Small intestine (tissue), 7 donors: ENCODE measurements at regions not wholly inside any gene's neighbourhood (a gene's known extent, or its start where the extent isn't known, plus 50 kb on each side); places are given as distances from the start of the nearest gene placed in this dataset.

Source experiments
- DNase-seq, 2 donors: peaks; one replicate each; pipeline versions ENCODE4 v3.0.0 to v3.0.0-alpha.2; 2013
- FAIRE-seq: peaks from 2 replicates; lab custom pipeline; 2012; peaks lifted over from hg19 to GRCh38; lab: Jason Lieb, UNC
- H3K27ac ChIP-seq, 3 donors: one replicate each; pipeline ENCODE4 v1.5.1; 2013; ENCODE audit warnings: low read length in 2 of 3, mild to moderate bottlenecking in 2 of 3, control low read depth in 1 of 3, inconsistent platforms in 1 of 3, low read depth in 1 of 3, moderate library complexity in 1 of 3
- H3K27me3 ChIP-seq, 3 donors: one replicate each; pipeline ENCODE4 v1.6.1; 2013; ENCODE audit warnings: low read length in 3 of 3, inconsistent platforms in 1 of 3; ENCODE audit not compliant: control insufficient read depth in 3 of 3, insufficient read depth in 3 of 3
- H3K36me3 ChIP-seq, 3 donors: one replicate each; pipeline ENCODE4 v1.6.1; 2013; ENCODE audit warnings: low read length in 3 of 3, inconsistent platforms in 1 of 3, low read depth in 1 of 3, mild to moderate bottlenecking in 1 of 3, moderate library complexity in 1 of 3; ENCODE audit not compliant: control insufficient read depth in 3 of 3, insufficient read depth in 2 of 3
- H3K4me1 ChIP-seq, 3 donors: one replicate each; pipeline ENCODE4 v1.6.1; 2013; ENCODE audit warnings: low read length in 2 of 3, inconsistent platforms in 1 of 3, low read depth in 1 of 3, mild to moderate bottlenecking in 1 of 3, moderate library complexity in 1 of 3; ENCODE audit not compliant: control insufficient read depth in 3 of 3, insufficient read depth in 2 of 3
- H3K4me3 ChIP-seq, 3 donors: one replicate each; pipeline ENCODE4 v1.5.1; 2013; ENCODE audit warnings: low read length in 3 of 3, control low read depth in 1 of 3, inconsistent platforms in 1 of 3, low read depth in 1 of 3, mild to moderate bottlenecking in 1 of 3, moderate library complexity in 1 of 3
- H3K9me3 ChIP-seq, 2 donors: one replicate each; pipeline ENCODE4 v1.6.1; 2013; ENCODE audit warnings: low read depth in 1 of 2, low read length in 1 of 2; ENCODE audit not compliant: control insufficient read depth in 2 of 2, insufficient read depth in 1 of 2
- WGBS, 3 donors: extraction: QIAGEN DNeasy Blood & Tissue Kit; methylation state at CpG; one replicate each; pipeline ENCODE4 v1.1.7; 2013; 5-methylcytosine and 5-hydroxymethylcytosine counted together
- donor health status: healthy with polysubstance abuse.
- donor health status: control.
- donor health status: control.
- donor health status: Bipolar disorder and iron deficiency.
- donor health status: healthy.

DNA sequence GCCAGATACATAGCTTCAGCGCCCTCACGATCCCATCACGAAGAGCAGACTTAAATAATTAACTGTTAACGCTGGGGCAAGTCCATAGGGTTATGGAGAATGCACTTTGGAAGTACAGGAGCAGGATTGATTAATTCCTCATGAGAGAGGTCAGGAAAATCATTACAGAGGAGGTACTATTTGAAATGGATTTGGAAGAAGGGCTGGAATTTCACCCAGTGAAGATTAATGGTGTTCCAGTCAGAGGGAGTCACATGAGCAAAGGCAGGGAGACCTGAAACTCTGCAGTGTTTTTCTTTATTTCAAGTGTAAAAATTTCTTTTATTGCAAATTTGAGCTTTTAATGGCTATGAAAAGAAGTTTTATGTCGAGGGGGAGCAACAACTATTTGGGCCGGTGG lies 329.8 kb upstream of the GRM7 start:
- no peak for FAIRE-seq

DNA sequence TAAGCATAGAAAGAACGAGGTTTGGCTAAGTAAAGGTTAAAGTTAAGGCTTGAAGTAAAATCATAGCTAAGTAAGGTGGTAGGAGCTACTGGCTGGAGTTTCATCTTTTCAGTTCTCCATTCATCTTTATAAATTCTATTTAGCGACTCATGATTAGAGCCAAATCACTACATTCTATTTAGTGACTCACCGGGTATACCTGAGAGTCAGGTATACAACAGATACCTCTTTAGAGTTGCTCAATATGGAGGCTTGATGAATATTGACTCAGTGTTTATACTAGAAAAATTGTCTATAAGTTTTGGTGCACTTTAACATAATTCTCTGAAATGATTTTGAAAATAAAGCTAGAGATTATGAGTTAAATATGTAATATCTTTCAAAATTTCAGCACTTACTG lies 328.8 kb upstream of the GRM7 start:
- Histone ChIP-seq H3K9me3 (no peaks in the 10 kb centered on the region), H3K4me3 (no peak overlapping the region), H3K27ac (no peak overlapping the region), H3K4me1 (no peaks in the 10 kb centered on the region), H3K27me3 (no peaks in the 10 kb centered on the region), H3K36me3 (no peaks in the 10 kb centered on the region)
- DNase-seq, result no peak
- WGBS, 3 donors, result 71 to 84% (median 76%) methylated on average over 3 of the region's 3 CpGs
- FAIRE-seq, result no peak

More for the DNA sequence above, 329.8 kb upstream of the GRM7 start:
- DNase-seq, result no peak
- Histone ChIP-seq H3K36me3 (no peaks in the 10 kb centered on the region), H3K4me3 (no peak overlapping the region), H3K27ac (no peak overlapping the region), H3K4me1 (no peaks in the 10 kb centered on the region), H3K9me3 (no peaks in the 10 kb centered on the region), H3K27me3 (no peaks in the 10 kb centered on the region)
- WGBS, 3 donors, result 66 to 79% (median 73%) methylated on average over 6 of the region's 6 CpGs

DNA sequence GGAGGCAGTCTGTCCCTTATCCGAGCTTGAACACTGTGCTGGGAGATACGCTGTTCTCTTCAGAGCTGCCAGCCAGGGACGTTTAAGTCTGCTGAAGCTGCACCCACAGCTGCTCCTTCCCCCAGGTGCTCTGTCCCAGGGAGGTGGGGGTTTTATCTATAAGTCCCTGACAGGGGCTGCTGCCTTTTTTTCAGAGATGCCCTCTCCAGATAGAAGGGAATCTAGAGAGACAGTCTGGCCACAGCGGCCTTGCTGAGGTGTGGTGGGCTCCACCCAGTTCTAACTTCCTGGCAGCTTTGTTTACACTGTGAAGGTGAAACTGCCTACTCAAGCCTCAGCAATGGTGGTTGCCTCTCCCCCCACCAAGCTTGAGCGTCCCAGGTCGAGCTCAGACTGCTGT lies 319.9 kb upstream of the GRM7 start:
- no peaks in the 10 kb centered on the region for H3K4me1 ChIP-seq
- no peaks in the 10 kb centered on the region for H3K36me3 ChIP-seq
- 65 to 80% (median 74%) methylated on average over 6 of the region's 6 CpGs for whole genome bisulfite sequencing, 3 donors
- peaks cover 0 to 14% of the 10 kb centered on the region in 2 donors for H3K9me3 ChIP-seq
- H3K4me3 ChIP-seq, result no peak overlapping the region
- H3K27me3 ChIP-seq, result no peaks in the 10 kb centered on the region
- FAIRE-seq (no peak), DNase-seq (no peak)
- no peak overlapping the region for H3K27ac ChIP-seq

DNA sequence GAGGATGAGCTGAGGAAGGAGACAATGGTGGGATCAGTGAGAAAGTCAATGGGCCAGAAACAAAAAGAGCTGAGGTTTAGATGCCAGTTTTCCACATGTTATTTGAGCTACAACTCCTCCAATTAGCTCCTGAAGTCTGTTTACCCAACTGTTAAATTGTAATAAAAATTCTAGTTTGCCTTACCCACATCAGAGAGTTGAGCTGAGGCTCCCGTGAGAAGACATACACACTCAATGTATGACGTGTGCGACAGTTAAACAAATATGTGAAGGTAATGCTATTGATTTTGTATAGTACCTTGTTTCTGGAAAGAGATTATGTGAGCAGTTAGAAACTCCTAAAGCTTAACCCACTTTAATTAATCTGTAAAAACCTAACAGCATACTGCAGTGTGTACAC lies 318.1 kb upstream of the GRM7 start:
- Histone ChIP-seq H3K27me3 (no peaks in the 10 kb centered on the region), H3K27ac (no peak overlapping the region), H3K36me3 (no peaks in the 10 kb centered on the region), H3K4me1 (no peaks in the 10 kb centered on the region), H3K9me3 (peaks cover 0 to 14% of the 10 kb centered on the region in 2 donors), H3K4me3 (no peak overlapping the region)
- FAIRE-seq (no peak), DNase-seq (no peak)
- WGBS, 3 donors, result 30 to 74% (median 54%) methylated on average over 3 of the region's 3 CpGs

DNA sequence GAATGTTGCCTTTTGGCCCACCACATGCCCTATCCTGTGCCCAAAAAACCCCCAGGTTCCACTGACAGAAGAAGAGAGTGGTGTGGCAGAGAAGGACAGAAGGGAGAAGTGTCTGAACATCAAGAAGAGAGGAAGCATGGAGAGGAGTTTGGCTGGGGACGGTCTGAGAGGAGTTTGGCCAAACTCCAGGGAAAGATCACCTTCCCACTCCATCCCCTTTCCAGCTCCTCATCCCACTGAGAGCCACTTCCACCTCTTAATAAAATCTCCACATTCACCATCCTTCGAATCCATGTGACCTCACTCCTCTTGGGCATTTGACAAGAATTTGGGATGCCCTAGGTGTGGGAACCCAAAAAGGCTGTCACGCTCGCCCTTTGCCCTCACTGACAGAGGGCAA lies 311.6 kb upstream of the GRM7 start:
- DNase-seq (no peak), FAIRE-seq (no peak)
- no peaks in the 10 kb centered on the region for H3K4me1 ChIP-seq
- no peaks in the 10 kb centered on the region for H3K36me3 ChIP-seq
- 69 to 87% (median 74%) methylated on average over 4 of the region's 4 CpGs for WGBS, 3 donors
- H3K9me3 ChIP-seq, result peaks cover 0 to 15% of the 10 kb centered on the region in 2 donors
- H3K4me3 ChIP-seq, result no peak overlapping the region
- no peak overlapping the region for H3K27ac ChIP-seq
- no peaks in the 10 kb centered on the region for H3K27me3 ChIP-seq

DNA sequence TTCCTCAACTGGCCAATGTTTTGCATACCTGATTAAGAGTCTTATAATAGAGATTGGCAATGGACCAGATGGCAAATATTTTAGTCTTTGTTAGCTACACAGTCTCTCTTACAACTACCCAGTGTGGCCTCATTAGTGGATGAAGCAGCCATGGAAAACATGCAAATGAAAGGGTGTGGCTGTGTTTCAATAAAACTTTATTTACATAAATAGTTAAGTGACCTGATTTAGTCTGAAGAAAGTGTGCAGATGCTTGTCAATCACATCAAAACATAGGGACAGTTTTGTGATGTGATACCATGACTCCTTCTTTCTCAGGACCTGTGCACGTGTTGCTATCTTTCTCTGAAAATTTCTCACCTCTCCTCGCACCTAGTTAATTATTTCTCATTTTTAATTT lies 309.8 kb upstream of the GRM7 start:
- no peak overlapping the region for H3K27ac ChIP-seq
- H3K4me1 ChIP-seq, result no peaks in the 10 kb centered on the region
- DNase-seq, result no peak
- no peaks in the 10 kb centered on the region for H3K36me3 ChIP-seq
- H3K9me3 ChIP-seq, result peaks cover 0 to 15% of the 10 kb centered on the region in 2 donors
- H3K4me3 ChIP-seq, result no peak overlapping the region
- no peaks in the 10 kb centered on the region for H3K27me3 ChIP-seq
- FAIRE-seq, result no peak
- 55 to 68% (median 68%) methylated on average over 2 of the region's 2 CpGs for WGBS, 3 donors

DNA sequence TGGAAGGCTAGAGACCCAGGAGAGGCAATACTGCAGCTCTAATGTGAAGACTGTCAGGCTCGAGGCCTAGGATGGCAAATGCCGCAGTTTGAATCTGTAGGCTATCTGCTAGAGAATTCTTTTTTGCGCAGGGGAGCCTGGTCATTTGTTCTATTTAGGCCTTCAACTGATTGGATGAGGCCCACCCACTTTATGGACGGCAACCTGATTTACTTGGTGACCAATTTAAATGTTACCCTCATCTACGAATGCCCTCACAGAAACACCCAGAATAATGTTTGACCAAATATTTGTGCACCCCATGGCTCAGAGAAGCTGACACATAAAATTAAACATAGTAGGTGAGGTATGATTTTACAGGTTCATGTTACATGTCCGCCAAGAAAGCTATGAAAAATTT lies 300.7 kb upstream of the GRM7 start:
- H3K4me3 ChIP-seq, result no peak overlapping the region
- WGBS, 3 donors, result 90 to 94% (median 93%) methylated on average over 6 of the region's 6 CpGs
- no peaks in the 10 kb centered on the region for H3K4me1 ChIP-seq
- no peak overlapping the region for H3K27ac ChIP-seq
- H3K27me3 ChIP-seq, result no peaks in the 10 kb centered on the region
- H3K36me3 ChIP-seq, result no peaks in the 10 kb centered on the region
- no peak for FAIRE-seq
- no peak for DNase-seq
- no peaks in the 10 kb centered on the region for H3K9me3 ChIP-seq

DNA sequence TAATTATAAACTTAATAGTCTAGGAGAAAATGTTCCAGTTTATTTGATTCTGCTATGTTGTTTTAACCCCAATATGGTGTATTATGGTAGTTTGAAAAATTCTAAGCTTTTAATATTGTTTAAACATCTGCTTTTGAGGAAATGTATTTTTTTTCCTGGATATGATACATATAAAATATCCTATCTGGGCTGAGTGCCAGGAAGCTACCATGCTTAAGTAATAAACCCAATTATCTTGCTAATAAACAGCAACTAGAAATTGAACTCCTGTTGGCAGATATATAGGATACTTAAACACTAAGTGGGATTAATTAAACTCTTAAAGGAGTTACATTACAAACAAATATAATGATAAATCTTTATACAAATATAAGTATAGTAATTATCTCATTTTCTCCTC lies 293.7 kb upstream of the GRM7 start:
- Histone ChIP-seq H3K4me3 (no peak overlapping the region), H3K9me3 (no peaks in the 10 kb centered on the region), H3K27ac (no peak overlapping the region), H3K36me3 (no peaks in the 10 kb centered on the region), H3K27me3 (no peaks in the 10 kb centered on the region), H3K4me1 (no peaks in the 10 kb centered on the region)
- DNase-seq (no peak), FAIRE-seq (no peak)

DNA sequence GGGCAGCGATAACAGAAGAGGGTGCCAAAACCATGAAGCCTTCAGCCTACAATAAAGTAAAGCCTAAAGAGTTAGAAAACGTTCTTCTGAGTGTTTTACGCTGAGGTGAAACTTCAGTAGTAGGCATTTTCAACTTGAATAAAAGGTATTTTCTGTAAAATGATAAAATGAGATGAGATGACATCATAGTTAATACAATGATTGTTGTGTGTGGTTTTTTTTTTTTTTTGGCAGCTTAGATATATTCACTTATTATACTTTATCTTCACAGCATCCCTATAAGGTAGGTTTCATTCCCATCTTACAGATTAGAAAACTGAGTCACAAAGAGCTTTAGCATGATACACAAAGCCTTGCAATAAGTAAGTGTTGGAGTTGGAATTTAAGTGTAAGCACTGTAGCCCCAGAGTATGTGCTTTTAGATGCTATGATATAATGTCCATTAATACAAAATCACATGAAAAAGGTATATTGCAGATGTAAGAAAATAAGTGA lies 291.9 kb upstream of the GRM7 start:
- Histone ChIP-seq H3K9me3 (no peaks in the 10 kb centered on the region), H3K4me3 (no peak overlapping the region), H3K4me1 (no peaks in the 10 kb centered on the region), H3K27me3 (no peaks in the 10 kb centered on the region), H3K27ac (no peak overlapping the region), H3K36me3 (no peaks in the 10 kb centered on the region)
- WGBS, 3 donors, result 73 to 83% (median 77%) methylated on average over 3 of the region's 3 CpGs
- no peak for DNase-seq
- FAIRE-seq, result no peak
